Midbrain (tissue), 1 donor: ENCODE measurements at regions not wholly inside any gene's neighbourhood (a gene's known extent, or its start where the extent isn't known, plus 50 kb on each side); places are given as distances from the start of the nearest gene placed in this dataset.
"Not testable (repeated sequence)": the region's sequence is repeated elsewhere in the genome, so short reads cannot be mapped to it uniquely, and the experiment has no call there.

Experiments used
- DNase-seq: peaks from one replicate; lab custom pipeline; 2025; lab: John Stamatoyannopoulos, UW

- DNase-seq, result no peak
These were observed 593.1 kb upstream of the NECTIN3 start for GRCh38 chr3:110478377-110479054.

DNA sequence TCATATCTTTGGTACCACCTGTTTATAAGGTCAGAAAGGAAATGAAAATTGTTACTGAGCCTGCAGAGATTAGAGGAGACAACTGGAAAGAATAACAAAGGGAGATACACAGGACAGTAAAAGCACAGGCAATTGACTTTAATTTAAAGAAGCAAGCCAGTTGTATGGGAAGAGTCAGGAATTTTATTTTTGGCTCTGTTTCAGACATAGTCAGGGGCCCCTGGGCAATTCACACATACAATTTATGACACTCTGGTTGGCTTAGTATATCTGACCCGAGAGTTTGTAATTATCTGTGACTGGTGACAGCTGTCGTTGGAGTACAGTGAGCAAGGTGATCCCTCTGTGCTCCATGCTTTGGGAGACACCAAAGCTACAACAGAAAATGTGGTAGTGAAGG, 591.9 kb upstream of the NECTIN3 start:
- DNase-seq, result no peak

DNA sequence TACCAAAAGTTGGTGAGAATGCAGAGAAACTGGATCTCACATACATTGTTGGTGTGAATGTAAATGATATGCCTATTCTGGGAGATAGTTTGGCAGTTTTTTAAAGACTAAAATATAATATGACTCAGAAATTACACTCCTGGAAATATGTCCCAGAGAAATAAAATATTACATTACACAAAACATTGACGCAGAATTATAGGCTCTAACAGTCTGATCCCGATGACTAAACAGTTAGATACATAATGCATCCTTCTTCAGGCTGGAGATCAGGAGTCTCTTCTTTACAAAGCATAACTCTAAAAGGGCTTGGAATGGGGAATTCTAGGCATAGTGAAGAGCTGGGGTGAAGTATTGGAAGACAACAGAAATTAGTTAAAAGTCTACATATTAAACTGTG, 586.2 kb upstream of the NECTIN3 start:
- DNase-seq, result no peak

GRCh38 chr3:110487840-110488239, 583.8 kb upstream of the NECTIN3 start:
- no peak for DNase-seq

DNA sequence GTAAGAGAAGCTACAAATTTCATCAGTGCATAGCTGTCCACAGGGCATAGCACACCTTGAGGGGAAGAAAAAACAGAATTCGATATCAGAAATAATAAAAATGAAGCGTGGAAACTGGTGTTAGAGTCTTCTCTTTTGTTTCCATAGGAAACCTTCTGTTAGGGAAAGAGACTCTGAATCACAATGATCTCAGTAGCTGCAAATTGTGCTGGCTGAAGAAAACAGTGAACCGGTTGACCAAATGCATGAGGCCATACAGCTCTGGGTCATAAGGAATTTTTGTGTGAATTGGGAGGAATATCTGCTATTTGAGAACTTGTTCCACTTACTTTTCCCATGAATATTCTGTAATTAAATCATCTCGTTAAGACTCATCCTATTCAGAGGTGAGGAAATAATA, 580.2 kb upstream of the NECTIN3 start:
- DNase-seq, result no peak

- no peak for DNase-seq
These were observed 578.7 kb upstream of the NECTIN3 start for GRCh38 chr3:110492876-110493275.

- no peak for DNase-seq
These were observed 578.1 kb upstream of the NECTIN3 start for GRCh38 chr3:110493438-110494092.

GRCh38 chr3:110494093-110494490, 577.5 kb upstream of the NECTIN3 start:
- no peak for DNase-seq

- no peak for DNase-seq
These were observed 576.9 kb upstream of the NECTIN3 start for GRCh38 chr3:110494728-110495127.

- no peak for DNase-seq
These were observed 576.3 kb upstream of the NECTIN3 start for GRCh38 chr3:110495201-110495927.

DNA sequence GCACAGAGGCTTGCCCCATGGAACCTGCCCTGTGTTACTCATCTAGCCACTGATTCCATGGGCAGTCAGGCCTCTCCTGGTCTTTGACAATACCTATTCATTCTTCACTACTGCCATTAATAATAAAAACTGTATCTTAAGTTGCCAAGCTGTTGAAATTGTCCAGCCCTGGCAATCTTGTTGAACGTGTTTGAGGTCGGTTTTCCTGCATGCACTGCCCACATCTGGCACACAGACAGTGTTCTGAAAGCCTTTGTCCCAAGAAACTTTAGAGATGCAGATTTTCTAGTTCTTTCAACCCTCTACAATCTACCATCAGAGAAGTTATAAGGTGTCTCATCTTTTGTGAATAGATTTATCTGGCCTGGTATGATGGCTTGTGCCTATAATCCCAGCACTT, 567.2 kb upstream of the NECTIN3 start:
- no peak for DNase-seq

DNA sequence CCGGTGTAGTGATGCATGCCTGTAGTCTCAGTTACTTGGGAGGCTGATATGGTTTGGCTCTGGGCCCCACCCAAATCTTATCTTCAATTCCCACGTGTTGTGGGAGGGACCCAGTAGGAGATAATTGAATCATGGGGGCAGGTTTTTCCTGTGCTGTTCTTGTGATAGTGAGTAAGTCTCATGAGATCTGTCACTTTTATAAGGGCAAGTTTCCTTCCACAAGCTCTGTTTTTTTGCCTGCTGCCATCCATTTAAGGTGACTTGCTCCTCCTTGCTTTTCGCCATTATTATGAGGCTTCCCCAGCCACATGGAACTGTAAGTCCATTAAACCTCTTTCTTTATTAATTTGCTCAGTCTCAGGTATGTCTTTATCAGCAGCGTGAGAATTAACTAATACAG, 566.7 kb upstream of the NECTIN3 start:
- no peak for DNase-seq

GRCh38 chr3:110506890-110507289, 564.7 kb upstream of the NECTIN3 start:
- no peak for DNase-seq

DNA sequence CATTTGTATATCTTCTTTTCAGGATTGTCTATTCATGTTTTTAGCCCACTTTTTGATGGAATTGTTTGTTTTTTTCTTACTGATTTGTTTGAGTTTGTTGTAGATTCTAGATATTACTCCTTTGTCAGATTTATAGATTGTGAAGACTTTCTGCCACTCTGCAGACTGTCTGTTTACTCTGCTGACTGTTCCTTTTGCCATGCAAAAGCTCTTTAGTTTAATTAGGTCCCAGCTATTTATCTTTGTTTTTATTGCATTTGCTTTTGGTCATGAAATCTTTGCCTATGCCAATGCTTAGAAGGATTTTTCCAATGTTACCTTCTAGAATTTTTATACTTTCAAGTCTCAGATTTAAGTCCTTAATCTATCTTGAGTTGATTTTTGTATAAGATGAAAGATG, 564.0 kb upstream of the NECTIN3 start:
- not testable (repeated sequence) for DNase-seq

GRCh38 chr3:110512961-110513360, 558.7 kb upstream of the NECTIN3 start:
- no peak for DNase-seq

GRCh38 chr3:110518031-110518430, 553.6 kb upstream of the NECTIN3 start:
- no peak for DNase-seq

DNA sequence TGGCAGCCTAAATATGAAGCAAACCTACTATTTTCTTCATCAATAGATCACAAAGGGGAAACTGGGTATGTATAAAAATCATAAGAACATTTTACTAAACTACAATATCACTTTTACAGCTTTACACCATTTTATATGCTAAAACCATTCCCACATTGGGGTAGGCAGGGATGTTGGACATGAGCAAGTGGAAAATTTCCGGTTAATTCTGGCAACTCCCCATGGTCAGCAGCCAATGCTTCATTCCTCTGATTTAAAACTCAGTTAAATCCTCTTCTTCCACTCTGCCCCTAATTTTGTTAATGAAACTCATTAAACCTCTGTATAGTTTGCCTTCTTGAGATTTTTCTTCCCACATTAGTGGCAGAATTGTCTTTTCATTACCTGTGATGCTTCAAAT, 552.5 kb upstream of the NECTIN3 start:
- no peak for DNase-seq

- no peak for DNase-seq
These were observed 550.6 kb upstream of the NECTIN3 start for GRCh38 chr3:110521019-110521418.

DNA sequence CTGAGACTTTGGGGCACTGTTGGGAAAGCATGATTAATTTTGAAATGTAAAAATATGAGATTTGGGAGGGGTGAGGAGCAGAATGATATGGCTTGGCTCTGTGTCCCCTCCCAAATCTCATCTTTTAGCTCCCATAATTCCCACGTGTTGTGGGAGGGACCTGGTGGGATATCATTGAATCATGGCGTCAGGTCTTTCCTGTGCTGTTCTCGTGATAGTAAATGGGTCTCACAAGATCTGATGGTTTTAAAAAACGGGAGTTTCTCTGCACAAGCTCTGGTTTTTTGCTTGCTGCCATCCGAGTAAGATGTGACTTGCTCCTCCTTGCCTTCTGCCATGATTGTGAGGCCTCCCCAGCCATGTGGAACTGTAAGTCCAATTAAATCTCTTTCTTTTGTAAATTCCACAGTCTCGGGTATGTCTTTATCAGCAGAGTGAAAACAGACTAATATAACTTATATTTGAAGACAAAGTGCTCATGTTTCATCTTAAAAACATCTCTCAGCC, 546.0 kb upstream of the NECTIN3 start:
- not testable (repeated sequence) for DNase-seq

GRCh38 chr3:110526777-110527727, 544.6 kb upstream of the NECTIN3 start:
- no peak for DNase-seq

DNA sequence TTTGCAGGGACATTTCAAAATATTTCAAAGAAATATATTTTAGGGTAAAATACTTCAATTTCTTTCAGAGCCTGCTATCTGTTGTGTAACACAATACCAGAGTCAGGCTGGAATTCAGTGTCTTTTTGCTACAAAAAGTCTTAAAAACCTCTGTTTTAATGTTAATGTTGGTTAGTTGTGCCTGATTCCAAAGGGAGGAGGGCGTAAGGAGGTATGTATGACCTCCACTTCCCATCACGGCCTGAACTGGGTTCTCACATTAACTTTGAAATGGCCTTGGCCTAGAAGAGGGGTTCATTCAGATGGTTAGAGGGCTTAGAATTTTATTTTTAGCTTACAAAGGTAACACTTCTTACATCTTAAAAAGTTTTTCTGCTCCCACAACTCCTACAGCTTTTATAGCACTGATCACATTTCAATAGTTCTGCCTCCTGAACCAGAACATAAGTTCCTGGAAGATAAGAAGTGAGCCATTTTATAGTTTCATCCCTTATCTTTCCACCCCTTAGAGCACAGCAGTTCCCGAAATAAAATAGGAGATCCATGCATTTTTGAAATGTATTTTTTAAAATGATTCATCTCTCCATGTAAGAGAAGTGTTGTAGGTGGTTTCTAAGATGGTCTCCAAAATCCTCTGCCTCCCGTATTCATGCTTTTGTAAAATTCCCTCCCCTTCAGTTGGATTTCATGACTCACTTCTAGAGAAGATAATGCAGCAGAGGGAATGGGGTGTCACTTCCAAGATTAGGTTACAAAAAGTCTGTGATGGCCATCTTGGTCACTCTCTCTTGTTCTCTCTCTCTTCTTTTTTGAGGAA, 543.1 kb upstream of the NECTIN3 start:
- DNase-seq, result no peak
